Testis (tissue), 2 donors: ENCODE measurements at regions not wholly inside any gene's neighbourhood (a gene's known extent, or its start where the extent isn't known, plus 50 kb on each side); places are given as distances from the start of the nearest gene placed in this dataset.

Source experiments
- DNase-seq: peaks from one replicate; pipeline ENCODE4 v3.0.0-alpha.2; 2019
- H3K27ac ChIP-seq, 2 donors: fragments of 200-600 bp; sonication (generic); one replicate each; pipeline ENCODE4 v1.5.1; 2019
- H3K27me3 ChIP-seq: fragments of 200-600 bp; sonication (generic); one replicate; pipeline ENCODE4 v1.5.1; 2019
- H3K36me3 ChIP-seq: fragments of 200-600 bp; sonication (generic); one replicate; pipeline ENCODE4 v1.5.1; 2017; ENCODE audit warnings: low read depth; ENCODE audit errors: missing control alignments
- H3K4me1 ChIP-seq: fragments of 200-600 bp; sonication (generic); one replicate; pipeline ENCODE4 v1.5.1; 2019
- H3K4me3 ChIP-seq, 2 donors: fragments of 200-600 bp; sonication (generic); one replicate each; pipeline ENCODE4 v1.5.1; 2017 to 2019
- H3K9me3 ChIP-seq: fragments of 200-600 bp; sonication (generic); one replicate; pipeline ENCODE4 v1.5.1; 2017
- POLR2A ChIP-seq: fragments of 450-650 bp; IDR thresholded peaks from one replicate; pipeline ENCODE4 v1.6.1; 2017; ENCODE audit warnings: antibody characterized with exemption, mild to moderate bottlenecking, moderate library complexity
- WGBS, 2 donors: methylation state at CpG; one replicate each; pipeline ENCODE4 v1.1.5; 2018; 5-methylcytosine and 5-hydroxymethylcytosine counted together
- intact Hi-C: fragments of 100-400 bp; cut with DNase I; formaldehyde crosslinking; loops from one replicate; pipeline ENCODE4 v1.15.1; 2023; ENCODE audit warnings: low total_unique reads
- TF ChIP-seq, protein P1 (sequence below), 3 experiments: fragments of 450-650 bp in 2 of 3; fragments of 200-600 bp in 1 of 3; sonication (generic) in 1 of 3; IDR thresholded peaks; one replicate each; pipeline ENCODE4 v1.5.1; 2016 to 2019; ENCODE audit warnings: antibody characterized with exemption in 3 of 3, mild to moderate bottlenecking in 2 of 3, moderate library complexity in 1 of 3

DNA sequence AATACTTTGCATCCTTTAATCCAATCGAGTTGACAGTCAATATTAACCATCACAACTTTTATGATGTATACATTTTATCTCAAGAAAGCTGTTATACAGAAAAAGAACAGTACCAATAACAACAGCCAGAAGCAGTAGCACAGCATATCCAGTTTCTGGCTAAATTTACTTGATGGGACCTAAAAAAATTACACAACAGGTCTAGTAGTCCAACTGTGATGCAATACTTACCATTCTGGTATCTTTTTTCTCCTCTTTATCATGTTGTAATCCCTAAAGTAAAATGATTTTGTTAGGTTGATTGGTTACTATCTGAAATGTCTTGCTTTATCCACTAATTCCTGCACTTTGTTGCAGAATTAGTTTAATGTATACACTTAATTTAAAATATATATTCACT, 1150.6 kb downstream of the FAT4 start:
- Histone ChIP-seq H3K4me3 (no peak overlapping the region), H3K4me1 (no peaks in the 10 kb centered on the region), H3K27me3 (no peaks in the 10 kb centered on the region), H3K27ac (no peak overlapping the region), H3K36me3 (no peaks in the 10 kb centered on the region), H3K9me3 (no peaks in the 10 kb centered on the region)
- 94% methylated on average over 1 of the region's 1 CpG for WGBS, 2 donors
- intact Hi-C loops, result no loop called here
- no peak for TF ChIP-seq POLR2A
- TF ChIP-seq, protein P1, sequence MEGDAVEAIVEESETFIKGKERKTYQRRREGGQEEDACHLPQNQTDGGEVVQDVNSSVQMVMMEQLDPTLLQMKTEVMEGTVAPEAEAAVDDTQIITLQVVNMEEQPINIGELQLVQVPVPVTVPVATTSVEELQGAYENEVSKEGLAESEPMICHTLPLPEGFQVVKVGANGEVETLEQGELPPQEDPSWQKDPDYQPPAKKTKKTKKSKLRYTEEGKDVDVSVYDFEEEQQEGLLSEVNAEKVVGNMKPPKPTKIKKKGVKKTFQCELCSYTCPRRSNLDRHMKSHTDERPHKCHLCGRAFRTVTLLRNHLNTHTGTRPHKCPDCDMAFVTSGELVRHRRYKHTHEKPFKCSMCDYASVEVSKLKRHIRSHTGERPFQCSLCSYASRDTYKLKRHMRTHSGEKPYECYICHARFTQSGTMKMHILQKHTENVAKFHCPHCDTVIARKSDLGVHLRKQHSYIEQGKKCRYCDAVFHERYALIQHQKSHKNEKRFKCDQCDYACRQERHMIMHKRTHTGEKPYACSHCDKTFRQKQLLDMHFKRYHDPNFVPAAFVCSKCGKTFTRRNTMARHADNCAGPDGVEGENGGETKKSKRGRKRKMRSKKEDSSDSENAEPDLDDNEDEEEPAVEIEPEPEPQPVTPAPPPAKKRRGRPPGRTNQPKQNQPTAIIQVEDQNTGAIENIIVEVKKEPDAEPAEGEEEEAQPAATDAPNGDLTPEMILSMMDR (IDR thresholded peaks at IDR 0.05), result no peak
- DNase-seq, result no peak

DNA sequence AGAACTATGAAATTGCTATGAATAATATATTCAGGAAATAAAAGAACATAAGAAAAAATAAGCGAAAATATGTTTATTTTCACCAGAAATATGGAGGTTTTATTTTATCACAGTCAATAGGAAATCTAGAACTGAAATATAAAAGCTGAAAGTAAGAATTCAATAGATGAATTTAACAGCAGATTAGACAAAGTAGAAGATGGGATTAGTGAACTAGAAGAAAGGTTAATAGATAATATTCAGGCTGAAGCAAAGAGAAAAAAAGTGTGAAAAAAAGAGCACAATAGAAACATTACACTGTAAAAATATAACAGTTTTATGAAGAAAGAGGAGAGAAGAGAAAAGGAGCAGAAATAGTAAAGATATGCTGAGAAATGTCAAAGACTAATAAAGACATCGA, 1152.1 kb downstream of the FAT4 start:
- H3K9me3 ChIP-seq, result no peaks in the 10 kb centered on the region
- H3K4me1 ChIP-seq, result no peaks in the 10 kb centered on the region
- DNase-seq, result no peak
- intact Hi-C loops, result no loop called here
- H3K27me3 ChIP-seq, result no peaks in the 10 kb centered on the region
- WGBS, 2 donors, result 81 to 91% methylated on average over 2 of the region's 2 CpGs
- H3K4me3 ChIP-seq, result no peak overlapping the region
- H3K36me3 ChIP-seq, result no peaks in the 10 kb centered on the region
- H3K27ac ChIP-seq, result no peak overlapping the region
- no peak for TF ChIP-seq POLR2A
- TF ChIP-seq, protein P1 (IDR thresholded peaks at IDR 0.05), result no peak

DNA sequence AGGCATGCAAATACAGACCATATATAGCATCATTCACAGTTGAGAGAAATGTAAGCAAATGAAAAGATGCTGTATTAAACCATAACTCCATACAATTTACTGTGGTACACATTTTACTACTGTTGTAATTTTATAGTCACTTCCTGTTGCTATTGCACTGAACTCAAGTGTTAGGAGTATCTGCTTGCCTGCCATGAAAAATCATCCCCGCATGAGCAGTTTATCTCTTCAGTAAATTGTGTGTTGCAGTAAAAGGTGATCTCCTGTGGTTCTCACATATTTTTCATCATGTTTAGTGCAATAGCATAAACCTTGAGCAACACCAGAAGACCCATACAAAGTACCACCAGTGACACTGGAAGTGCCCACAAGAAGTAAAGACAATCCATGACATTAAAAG, 1153.4 kb downstream of the FAT4 start:
- Histone ChIP-seq H3K27me3 (no peaks in the 10 kb centered on the region), H3K36me3 (no peaks in the 10 kb centered on the region), H3K4me3 (no peak overlapping the region), H3K9me3 (no peaks in the 10 kb centered on the region), H3K4me1 (no peaks in the 10 kb centered on the region), H3K27ac (no peak overlapping the region)
- no peak for DNase-seq
- TF ChIP-seq, protein P1 (IDR thresholded peaks at IDR 0.05), result no peak
- no peak for TF ChIP-seq POLR2A
- whole genome bisulfite sequencing, 2 donors, result 95 to 100% methylated on average over 1 of the region's 1 CpG
- intact Hi-C loops, result no loop called here

DNA sequence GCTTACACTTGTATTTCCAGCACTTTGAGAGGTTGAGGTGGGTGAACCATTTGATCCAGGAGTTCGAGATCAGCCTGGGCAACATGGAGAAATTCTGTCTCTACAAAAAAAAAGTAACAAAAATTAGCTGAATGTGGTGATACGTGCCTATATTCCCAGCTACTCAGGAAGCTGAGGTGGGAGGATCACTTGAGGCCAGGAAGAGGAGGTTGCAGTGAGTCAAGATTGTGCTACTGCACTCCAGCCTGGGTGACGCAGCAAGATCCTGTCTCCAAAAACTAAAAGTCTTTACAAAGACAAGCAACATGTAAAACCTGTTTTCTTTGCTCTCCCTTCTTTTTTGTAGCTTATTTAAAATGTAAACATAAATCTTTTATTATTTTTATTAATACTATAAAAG, 1156.1 kb downstream of the FAT4 start:
- Histone ChIP-seq H3K36me3 (no peaks in the 10 kb centered on the region), H3K27me3 (no peaks in the 10 kb centered on the region), H3K4me1 (no peaks in the 10 kb centered on the region), H3K9me3 (no peaks in the 10 kb centered on the region), H3K27ac (no peak overlapping the region), H3K4me3 (no peak overlapping the region)
- TF ChIP-seq, protein P1 (IDR thresholded peaks at IDR 0.05), result no peak
- no peak for TF ChIP-seq POLR2A
- WGBS, 2 donors, result 58 to 73% methylated on average over 3 of the region's 3 CpGs
- intact Hi-C loops, result no loop called here
- no peak for DNase-seq

DNA sequence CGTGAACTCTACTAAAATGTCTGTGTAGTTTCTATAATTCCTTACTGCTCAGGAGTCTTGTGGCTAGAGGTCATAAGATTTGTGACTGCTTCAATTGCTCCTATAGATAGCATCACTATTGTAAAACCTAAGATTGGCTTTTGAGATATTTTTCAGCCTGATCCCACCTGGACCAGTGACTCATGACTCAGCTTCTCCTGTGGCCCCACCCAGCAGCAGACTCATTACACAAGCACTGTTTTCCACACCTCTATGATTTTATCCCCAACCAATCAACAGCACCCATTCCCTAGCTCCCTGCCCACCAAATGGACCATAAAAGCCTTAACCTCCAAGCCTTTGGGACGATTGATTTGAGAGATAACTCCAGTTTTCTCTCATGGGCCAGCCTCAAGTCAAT, 1157.0 kb upstream of the INTU start:
- intact Hi-C loops, result no loop called here
- 82 to 91% methylated on average over 2 of the region's 2 CpGs for WGBS, 2 donors

More for the DNA sequence above, 1157.0 kb upstream of the INTU start:
- Histone ChIP-seq H3K27ac (no peak overlapping the region), H3K27me3 (no peaks in the 10 kb centered on the region), H3K36me3 (no peaks in the 10 kb centered on the region), H3K4me3 (no peak overlapping the region), H3K9me3 (no peaks in the 10 kb centered on the region), H3K4me1 (no peaks in the 10 kb centered on the region)
- no peak for TF ChIP-seq POLR2A
- TF ChIP-seq, protein P1 (IDR thresholded peaks at IDR 0.05), result no peak
- DNase-seq, result no peak
